ENCODE measurements at regions not wholly inside any gene's neighbourhood (a gene's known extent, or its start where the extent isn't known, plus 50 kb on each side); places are given as distances from the start of the nearest gene placed in this dataset.

DNA sequence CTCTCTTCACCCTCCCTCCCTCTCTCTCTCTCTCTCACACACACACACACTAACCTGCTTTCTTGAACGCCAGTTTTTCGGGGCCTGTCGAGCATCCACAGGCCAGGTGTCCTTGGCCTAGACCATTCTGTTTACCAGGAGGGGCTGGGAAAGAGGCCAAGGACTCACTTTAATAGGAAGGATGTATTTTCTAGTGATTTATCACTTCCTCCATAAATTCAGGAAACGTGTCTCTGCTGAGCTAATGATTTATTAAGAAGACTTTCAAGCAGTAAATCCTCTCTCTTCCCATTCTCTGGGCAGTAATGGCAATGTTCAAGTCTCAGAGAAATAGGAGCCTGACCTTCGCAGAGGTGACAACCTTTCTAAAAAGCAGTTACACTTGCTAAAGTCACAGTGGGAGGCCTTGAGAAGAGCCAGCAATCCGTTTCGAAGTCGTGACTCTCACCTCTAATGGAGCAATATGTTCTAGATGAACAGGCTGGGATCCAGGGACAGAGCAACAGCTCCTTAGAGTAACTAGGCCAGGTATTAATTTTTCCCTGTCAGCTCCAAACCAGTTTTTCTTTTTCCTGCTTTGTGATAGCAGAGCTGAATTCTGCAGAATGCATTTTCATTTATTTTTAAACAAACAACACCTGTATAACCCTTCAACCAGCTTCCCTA, 1357.5 kb upstream of the SORCS1 start:
- TF ChIP-seq, protein P1, sequence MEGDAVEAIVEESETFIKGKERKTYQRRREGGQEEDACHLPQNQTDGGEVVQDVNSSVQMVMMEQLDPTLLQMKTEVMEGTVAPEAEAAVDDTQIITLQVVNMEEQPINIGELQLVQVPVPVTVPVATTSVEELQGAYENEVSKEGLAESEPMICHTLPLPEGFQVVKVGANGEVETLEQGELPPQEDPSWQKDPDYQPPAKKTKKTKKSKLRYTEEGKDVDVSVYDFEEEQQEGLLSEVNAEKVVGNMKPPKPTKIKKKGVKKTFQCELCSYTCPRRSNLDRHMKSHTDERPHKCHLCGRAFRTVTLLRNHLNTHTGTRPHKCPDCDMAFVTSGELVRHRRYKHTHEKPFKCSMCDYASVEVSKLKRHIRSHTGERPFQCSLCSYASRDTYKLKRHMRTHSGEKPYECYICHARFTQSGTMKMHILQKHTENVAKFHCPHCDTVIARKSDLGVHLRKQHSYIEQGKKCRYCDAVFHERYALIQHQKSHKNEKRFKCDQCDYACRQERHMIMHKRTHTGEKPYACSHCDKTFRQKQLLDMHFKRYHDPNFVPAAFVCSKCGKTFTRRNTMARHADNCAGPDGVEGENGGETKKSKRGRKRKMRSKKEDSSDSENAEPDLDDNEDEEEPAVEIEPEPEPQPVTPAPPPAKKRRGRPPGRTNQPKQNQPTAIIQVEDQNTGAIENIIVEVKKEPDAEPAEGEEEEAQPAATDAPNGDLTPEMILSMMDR (IDR thresholded peaks at IDR 0.05) = no peak
- TF ChIP-seq EP300 (IDR thresholded peaks at IDR 0.05) = no peak

Data from tibial nerve (tissue), 4 donors.